GM23338 (cell line): ENCODE measurements at regions not wholly inside any gene's neighbourhood (a gene's known extent, or its start where the extent isn't known, plus 50 kb on each side); places are given as distances from the start of the nearest gene placed in this dataset.

Experiments
- ATAC-seq: fragments of 200-7000 bp; cut with Tn5 transposase; 3 replicates; pipeline ENCODE4 v1.9.1; 2020
- DNase-seq: peaks from one replicate; pipeline ENCODE4 v3.0.0-alpha.2; 2015; ENCODE audit warnings: low spot score
- H2AFZ ChIP-seq: fragments of 200-600 bp; sonication (generic); 2 replicates; pipeline ENCODE4 v1.8.0; 2016; ENCODE audit warnings: antibody characterized with exemption, mild to moderate bottlenecking, moderate library complexity
- H3F3A ChIP-seq: fragments of 200-600 bp; sonication (generic); replicated peaks from 2 replicates; pipeline ENCODE4 v1.8.0; 2017; ENCODE audit warnings: antibody characterized with exemption, mixed run types, low read depth
- H3K27ac ChIP-seq: fragments of 200-600 bp; sonication (generic); 2 replicates; pipeline ENCODE4 v1.6.1; 2016; ENCODE audit warnings: low read depth
- H3K27me3 ChIP-seq: fragments of 200-600 bp; sonication (generic); 2 replicates; pipeline ENCODE4 v1.8.0; 2016; ENCODE audit warnings: mild to moderate bottlenecking, mixed run types, moderate library complexity; ENCODE audit not compliant: insufficient read depth
- H3K36me3 ChIP-seq: fragments of 200-600 bp; sonication (generic); 2 replicates; pipeline ENCODE4 v1.8.0; 2016; ENCODE audit warnings: mild to moderate bottlenecking; ENCODE audit not compliant: insufficient read depth
- H3K4me1 ChIP-seq: fragments of 200-600 bp; sonication (generic); 2 replicates; pipeline ENCODE4 v1.8.0; 2016; ENCODE audit warnings: mild to moderate bottlenecking, moderate library complexity; ENCODE audit not compliant: insufficient read depth
- H3K4me2 ChIP-seq: fragments of 200-600 bp; sonication (generic); 2 replicates; pipeline ENCODE4 v1.7.1; 2017; ENCODE audit warnings: mixed run types
- H3K4me3 ChIP-seq: fragments of 200-600 bp; sonication (generic); 2 replicates; pipeline ENCODE4 v1.6.1; 2016; ENCODE audit warnings: mixed run types
- H3K79me2 ChIP-seq: fragments of 200-600 bp; sonication (generic); replicated peaks from 2 replicates; pipeline ENCODE4 v1.8.0; 2017; ENCODE audit warnings: mild to moderate bottlenecking; ENCODE audit not compliant: insufficient read depth
- H3K9me2 ChIP-seq: fragments of 200-600 bp; sonication (generic); 2 replicates; pipeline ENCODE4 v1.8.0; 2017; ENCODE audit not compliant: insufficient read depth
- H4K20me1 ChIP-seq: fragments of 200-600 bp; sonication (generic); replicated peaks from 2 replicates; pipeline ENCODE4 v1.8.0; 2017; ENCODE audit warnings: mild to moderate bottlenecking; ENCODE audit not compliant: insufficient read depth
- H3K27ac Mint-ChIP-seq: 2 replicates; pipeline ENCODE4 v1.8.0; 2020; ENCODE audit warnings: inconsistent platforms, mild to moderate bottlenecking, moderate library complexity, mixed read lengths
- H3K27me3 Mint-ChIP-seq: 3 replicates; pipeline ENCODE4 v1.8.0; 2022; ENCODE audit warnings: low read depth, mild to moderate bottlenecking, moderate library complexity, mixed read lengths, inconsistent platforms; ENCODE audit not compliant: insufficient read depth, poor library complexity
- H3K36me3 Mint-ChIP-seq: 3 replicates; pipeline ENCODE4 v1.8.0; 2021; ENCODE audit warnings: low read depth, mild to moderate bottlenecking, inconsistent platforms, moderate library complexity, mixed read lengths
- H3K4me1 Mint-ChIP-seq: 3 replicates; pipeline ENCODE4 v1.8.0; 2020; ENCODE audit warnings: mild to moderate bottlenecking, inconsistent platforms, mixed read lengths
- H3K4me3 Mint-ChIP-seq: 3 replicates; pipeline ENCODE4 v1.8.0; 2021; ENCODE audit warnings: moderate library complexity, mild to moderate bottlenecking, inconsistent platforms, mixed read lengths
- H3K9me3 Mint-ChIP-seq: 3 replicates; pipeline ENCODE4 v1.8.0; 2020; ENCODE audit warnings: moderate library complexity, mild to moderate bottlenecking, inconsistent platforms, mixed read lengths
- CREB1 ChIP-seq: fragments of 250-450 bp; sonication (Bioruptor Pico); IDR thresholded peaks from 2 replicates; pipeline ENCODE4 v1.5.0; 2020; ENCODE audit warnings: low read depth, mild to moderate bottlenecking, moderate library complexity
- ETS1 ChIP-seq: IDR thresholded peaks from 2 replicates; pipeline ENCODE4 v1.6.1; 2016; ENCODE audit warnings: antibody characterized with exemption
- EZH2phosphoT487 ChIP-seq: fragments of 200-600 bp; sonication (generic); IDR thresholded peaks from one replicate; pipeline ENCODE4 v1.8.1; 2018; ENCODE audit warnings: antibody characterized with exemption; ENCODE audit not compliant: unreplicated experiment
- TF ChIP-seq, protein P1 (sequence below): fragments of 250-450 bp; sonication (Bioruptor Pico); IDR thresholded peaks from 2 replicates; pipeline ENCODE4 v1.5.0; 2020; ENCODE audit warnings: mild to moderate bottlenecking, moderate library complexity
- TF ChIP-seq, protein P2 (sequence below): IDR thresholded peaks from one replicate; pipeline ENCODE4 v1.6.1; 2018; ENCODE audit warnings: antibody characterized with exemption; ENCODE audit not compliant: unreplicated experiment

GRCh38 chr2:22887426-22887825 lies 497.6 kb upstream of the KLHL29 start:
- Histone ChIP-seq H3K4me3 (no peak overlapping the region), H4K20me1 (no peaks in the 10 kb centered on the region), H3K79me2 (no peaks in the 10 kb centered on the region), H3K36me3 (no peaks in the 10 kb centered on the region; the same call in 1 of the 2 replicates), H3K27me3 (no peaks in the 10 kb centered on the region), H3F3A (no peaks in the 10 kb centered on the region; the same call in 1 of the 2 replicates), H3K27ac (no peak overlapping the region), H3K4me1 (peaks cover 32% of the 10 kb centered on the region), H3K4me2 (no peak overlapping the region), H3K9me2 (peaks cover 26% of the 10 kb centered on the region), H2AFZ (no peak overlapping the region)
- peaks cover 39% of the 10 kb centered on the region for H3K4me1 Mint-ChIP-seq
- TF ChIP-seq, protein P1, sequence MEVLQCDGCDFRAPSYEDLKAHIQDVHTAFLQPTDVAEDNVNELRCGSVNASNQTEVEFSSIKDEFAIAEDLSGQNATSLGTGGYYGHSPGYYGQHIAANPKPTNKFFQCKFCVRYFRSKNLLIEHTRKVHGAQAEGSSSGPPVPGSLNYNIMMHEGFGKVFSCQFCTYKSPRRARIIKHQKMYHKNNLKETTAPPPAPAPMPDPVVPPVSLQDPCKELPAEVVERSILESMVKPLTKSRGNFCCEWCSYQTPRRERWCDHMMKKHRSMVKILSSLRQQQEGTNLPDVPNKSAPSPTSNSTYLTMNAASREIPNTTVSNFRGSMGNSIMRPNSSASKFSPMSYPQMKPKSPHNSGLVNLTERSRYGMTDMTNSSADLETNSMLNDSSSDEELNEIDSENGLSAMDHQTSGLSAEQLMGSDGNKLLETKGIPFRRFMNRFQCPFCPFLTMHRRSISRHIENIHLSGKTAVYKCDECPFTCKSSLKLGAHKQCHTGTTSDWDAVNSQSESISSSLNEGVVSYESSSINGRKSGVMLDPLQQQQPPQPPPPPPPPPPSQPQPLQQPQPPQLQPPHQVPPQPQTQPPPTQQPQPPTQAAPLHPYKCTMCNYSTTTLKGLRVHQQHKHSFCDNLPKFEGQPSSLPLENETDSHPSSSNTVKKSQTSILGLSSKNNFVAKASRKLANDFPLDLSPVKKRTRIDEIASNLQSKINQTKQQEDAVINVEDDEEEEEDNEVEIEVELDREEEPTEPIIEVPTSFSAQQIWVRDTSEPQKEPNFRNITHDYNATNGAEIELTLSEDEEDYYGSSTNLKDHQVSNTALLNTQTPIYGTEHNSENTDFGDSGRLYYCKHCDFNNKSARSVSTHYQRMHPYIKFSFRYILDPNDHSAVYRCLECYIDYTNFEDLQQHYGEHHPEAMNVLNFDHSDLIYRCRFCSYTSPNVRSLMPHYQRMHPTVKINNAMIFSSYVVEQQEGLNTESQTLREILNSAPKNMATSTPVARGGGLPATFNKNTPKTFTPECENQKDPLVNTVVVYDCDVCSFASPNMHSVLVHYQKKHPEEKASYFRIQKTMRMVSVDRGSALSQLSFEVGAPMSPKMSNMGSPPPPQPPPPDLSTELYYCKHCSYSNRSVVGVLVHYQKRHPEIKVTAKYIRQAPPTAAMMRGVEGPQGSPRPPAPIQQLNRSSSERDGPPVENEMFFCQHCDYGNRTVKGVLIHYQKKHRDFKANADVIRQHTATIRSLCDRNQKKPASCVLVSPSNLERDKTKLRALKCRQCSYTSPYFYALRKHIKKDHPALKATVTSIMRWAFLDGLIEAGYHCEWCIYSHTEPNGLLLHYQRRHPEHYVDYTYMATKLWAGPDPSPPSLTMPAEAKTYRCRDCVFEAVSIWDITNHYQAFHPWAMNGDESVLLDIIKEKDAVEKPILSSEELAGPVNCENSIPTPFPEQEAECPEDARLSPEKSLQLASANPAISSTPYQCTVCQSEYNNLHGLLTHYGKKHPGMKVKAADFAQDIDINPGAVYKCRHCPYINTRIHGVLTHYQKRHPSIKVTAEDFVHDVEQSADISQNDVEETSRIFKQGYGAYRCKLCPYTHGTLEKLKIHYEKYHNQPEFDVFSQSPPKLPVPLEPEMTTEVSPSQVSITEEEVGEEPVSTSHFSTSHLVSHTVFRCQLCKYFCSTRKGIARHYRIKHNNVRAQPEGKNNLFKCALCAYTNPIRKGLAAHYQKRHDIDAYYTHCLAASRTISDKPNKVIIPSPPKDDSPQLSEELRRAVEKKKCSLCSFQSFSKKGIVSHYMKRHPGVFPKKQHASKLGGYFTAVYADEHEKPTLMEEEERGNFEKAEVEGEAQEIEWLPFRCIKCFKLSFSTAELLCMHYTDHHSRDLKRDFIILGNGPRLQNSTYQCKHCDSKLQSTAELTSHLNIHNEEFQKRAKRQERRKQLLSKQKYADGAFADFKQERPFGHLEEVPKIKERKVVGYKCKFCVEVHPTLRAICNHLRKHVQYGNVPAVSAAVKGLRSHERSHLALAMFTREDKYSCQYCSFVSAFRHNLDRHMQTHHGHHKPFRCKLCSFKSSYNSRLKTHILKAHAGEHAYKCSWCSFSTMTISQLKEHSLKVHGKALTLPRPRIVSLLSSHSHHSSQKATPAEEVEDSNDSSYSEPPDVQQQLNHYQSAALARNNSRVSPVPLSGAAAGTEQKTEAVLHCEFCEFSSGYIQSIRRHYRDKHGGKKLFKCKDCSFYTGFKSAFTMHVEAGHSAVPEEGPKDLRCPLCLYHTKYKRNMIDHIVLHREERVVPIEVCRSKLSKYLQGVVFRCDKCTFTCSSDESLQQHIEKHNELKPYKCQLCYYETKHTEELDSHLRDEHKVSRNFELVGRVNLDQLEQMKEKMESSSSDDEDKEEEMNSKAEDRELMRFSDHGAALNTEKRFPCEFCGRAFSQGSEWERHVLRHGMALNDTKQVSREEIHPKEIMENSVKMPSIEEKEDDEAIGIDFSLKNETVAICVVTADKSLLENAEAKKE (CRISPR knock-in tag), result no peak
- no peak for TF ChIP-seq EZH2phosphoT487
- no peak for TF ChIP-seq ETS1
- no peak for TF ChIP-seq CREB1 (CRISPR knock-in tag)
- TF ChIP-seq, protein P2, sequence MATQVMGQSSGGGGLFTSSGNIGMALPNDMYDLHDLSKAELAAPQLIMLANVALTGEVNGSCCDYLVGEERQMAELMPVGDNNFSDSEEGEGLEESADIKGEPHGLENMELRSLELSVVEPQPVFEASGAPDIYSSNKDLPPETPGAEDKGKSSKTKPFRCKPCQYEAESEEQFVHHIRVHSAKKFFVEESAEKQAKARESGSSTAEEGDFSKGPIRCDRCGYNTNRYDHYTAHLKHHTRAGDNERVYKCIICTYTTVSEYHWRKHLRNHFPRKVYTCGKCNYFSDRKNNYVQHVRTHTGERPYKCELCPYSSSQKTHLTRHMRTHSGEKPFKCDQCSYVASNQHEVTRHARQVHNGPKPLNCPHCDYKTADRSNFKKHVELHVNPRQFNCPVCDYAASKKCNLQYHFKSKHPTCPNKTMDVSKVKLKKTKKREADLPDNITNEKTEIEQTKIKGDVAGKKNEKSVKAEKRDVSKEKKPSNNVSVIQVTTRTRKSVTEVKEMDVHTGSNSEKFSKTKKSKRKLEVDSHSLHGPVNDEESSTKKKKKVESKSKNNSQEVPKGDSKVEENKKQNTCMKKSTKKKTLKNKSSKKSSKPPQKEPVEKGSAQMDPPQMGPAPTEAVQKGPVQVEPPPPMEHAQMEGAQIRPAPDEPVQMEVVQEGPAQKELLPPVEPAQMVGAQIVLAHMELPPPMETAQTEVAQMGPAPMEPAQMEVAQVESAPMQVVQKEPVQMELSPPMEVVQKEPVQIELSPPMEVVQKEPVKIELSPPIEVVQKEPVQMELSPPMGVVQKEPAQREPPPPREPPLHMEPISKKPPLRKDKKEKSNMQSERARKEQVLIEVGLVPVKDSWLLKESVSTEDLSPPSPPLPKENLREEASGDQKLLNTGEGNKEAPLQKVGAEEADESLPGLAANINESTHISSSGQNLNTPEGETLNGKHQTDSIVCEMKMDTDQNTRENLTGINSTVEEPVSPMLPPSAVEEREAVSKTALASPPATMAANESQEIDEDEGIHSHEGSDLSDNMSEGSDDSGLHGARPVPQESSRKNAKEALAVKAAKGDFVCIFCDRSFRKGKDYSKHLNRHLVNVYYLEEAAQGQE, result no peak
- no peak overlapping the region for H3K27ac Mint-ChIP-seq
- ATAC-seq, result no peak
- peaks cover 8% of the 10 kb centered on the region for H3K9me3 Mint-ChIP-seq
- DNase-seq, result no peak
- peaks cover 3% of the 10 kb centered on the region for H3K27me3 Mint-ChIP-seq
- H3K36me3 Mint-ChIP-seq, result peaks cover 14% of the 10 kb centered on the region
- H3K4me3 Mint-ChIP-seq, result no peak overlapping the region
